SH-SY5Y (cell line): ENCODE measurements at regions not wholly inside any gene's neighbourhood (a gene's known extent, or its start where the extent isn't known, plus 50 kb on each side); places are given as distances from the start of the nearest gene placed in this dataset.

Source experiments
- GATA2 ChIP-seq: IDR thresholded peaks from 2 replicates; pipeline ENCODE4 v1.6.1; 2011; ENCODE audit warnings: mild to moderate bottlenecking, low read depth, low read length
- GATA3 ChIP-seq: IDR thresholded peaks from 2 replicates; pipeline ENCODE4 v1.6.1; 2011; ENCODE audit warnings: low read depth, mild to moderate bottlenecking, low read length, moderate library complexity

GRCh38 chr2:8211384-8211783, 470.5 kb upstream of the ID2 start:
- TF ChIP-seq GATA2, result no peak
- no peak for TF ChIP-seq GATA3
